GM23338 (cell line): ENCODE measurements at regions not wholly inside any gene's neighbourhood (a gene's known extent, or its start where the extent isn't known, plus 50 kb on each side); places are given as distances from the start of the nearest gene placed in this dataset.

Experiments
- ATAC-seq: fragments of 200-7000 bp; cut with Tn5 transposase; 3 replicates; pipeline ENCODE4 v1.9.1; 2020
- DNase-seq: peaks from one replicate; pipeline ENCODE4 v3.0.0-alpha.2; 2015; ENCODE audit warnings: low spot score
- H2AFZ ChIP-seq: fragments of 200-600 bp; sonication (generic); 2 replicates; pipeline ENCODE4 v1.8.0; 2016; ENCODE audit warnings: antibody characterized with exemption, mild to moderate bottlenecking, moderate library complexity
- H3F3A ChIP-seq: fragments of 200-600 bp; sonication (generic); replicated peaks from 2 replicates; pipeline ENCODE4 v1.8.0; 2017; ENCODE audit warnings: antibody characterized with exemption, mixed run types, low read depth
- H3K27ac ChIP-seq: fragments of 200-600 bp; sonication (generic); 2 replicates; pipeline ENCODE4 v1.6.1; 2016; ENCODE audit warnings: low read depth
- H3K27me3 ChIP-seq: fragments of 200-600 bp; sonication (generic); 2 replicates; pipeline ENCODE4 v1.8.0; 2016; ENCODE audit warnings: mild to moderate bottlenecking, mixed run types, moderate library complexity; ENCODE audit not compliant: insufficient read depth
- H3K36me3 ChIP-seq: fragments of 200-600 bp; sonication (generic); 2 replicates; pipeline ENCODE4 v1.8.0; 2016; ENCODE audit warnings: mild to moderate bottlenecking; ENCODE audit not compliant: insufficient read depth
- H3K4me1 ChIP-seq: fragments of 200-600 bp; sonication (generic); 2 replicates; pipeline ENCODE4 v1.8.0; 2016; ENCODE audit warnings: mild to moderate bottlenecking, moderate library complexity; ENCODE audit not compliant: insufficient read depth
- H3K4me2 ChIP-seq: fragments of 200-600 bp; sonication (generic); 2 replicates; pipeline ENCODE4 v1.7.1; 2017; ENCODE audit warnings: mixed run types
- H3K4me3 ChIP-seq: fragments of 200-600 bp; sonication (generic); 2 replicates; pipeline ENCODE4 v1.6.1; 2016; ENCODE audit warnings: mixed run types
- H3K79me2 ChIP-seq: fragments of 200-600 bp; sonication (generic); replicated peaks from 2 replicates; pipeline ENCODE4 v1.8.0; 2017; ENCODE audit warnings: mild to moderate bottlenecking; ENCODE audit not compliant: insufficient read depth
- H3K9me2 ChIP-seq: fragments of 200-600 bp; sonication (generic); 2 replicates; pipeline ENCODE4 v1.8.0; 2017; ENCODE audit not compliant: insufficient read depth
- H4K20me1 ChIP-seq: fragments of 200-600 bp; sonication (generic); replicated peaks from 2 replicates; pipeline ENCODE4 v1.8.0; 2017; ENCODE audit warnings: mild to moderate bottlenecking; ENCODE audit not compliant: insufficient read depth
- H3K27ac Mint-ChIP-seq: 2 replicates; pipeline ENCODE4 v1.8.0; 2020; ENCODE audit warnings: inconsistent platforms, mild to moderate bottlenecking, moderate library complexity, mixed read lengths
- H3K27me3 Mint-ChIP-seq: 3 replicates; pipeline ENCODE4 v1.8.0; 2022; ENCODE audit warnings: low read depth, mild to moderate bottlenecking, moderate library complexity, mixed read lengths, inconsistent platforms; ENCODE audit not compliant: insufficient read depth, poor library complexity
- H3K36me3 Mint-ChIP-seq: 3 replicates; pipeline ENCODE4 v1.8.0; 2021; ENCODE audit warnings: low read depth, mild to moderate bottlenecking, inconsistent platforms, moderate library complexity, mixed read lengths
- H3K4me1 Mint-ChIP-seq: 3 replicates; pipeline ENCODE4 v1.8.0; 2020; ENCODE audit warnings: mild to moderate bottlenecking, inconsistent platforms, mixed read lengths
- H3K4me3 Mint-ChIP-seq: 3 replicates; pipeline ENCODE4 v1.8.0; 2021; ENCODE audit warnings: moderate library complexity, mild to moderate bottlenecking, inconsistent platforms, mixed read lengths
- H3K9me3 Mint-ChIP-seq: 3 replicates; pipeline ENCODE4 v1.8.0; 2020; ENCODE audit warnings: moderate library complexity, mild to moderate bottlenecking, inconsistent platforms, mixed read lengths
- CREB1 ChIP-seq: fragments of 250-450 bp; sonication (Bioruptor Pico); IDR thresholded peaks from 2 replicates; pipeline ENCODE4 v1.5.0; 2020; ENCODE audit warnings: low read depth, mild to moderate bottlenecking, moderate library complexity
- ETS1 ChIP-seq: IDR thresholded peaks from 2 replicates; pipeline ENCODE4 v1.6.1; 2016; ENCODE audit warnings: antibody characterized with exemption
- EZH2 ChIP-seq: fragments of 200-600 bp; sonication (generic); IDR thresholded peaks from one replicate; pipeline ENCODE4 v1.8.0; 2017; ENCODE audit warnings: antibody characterized with exemption, mild to moderate bottlenecking, low read depth; ENCODE audit not compliant: unreplicated experiment
- JUNB ChIP-seq: IDR thresholded peaks from one replicate; pipeline ENCODE4 v1.6.1; 2016; ENCODE audit warnings: antibody characterized with exemption; ENCODE audit not compliant: unreplicated experiment
- NANOG ChIP-seq: IDR thresholded peaks from 2 replicates; pipeline ENCODE4 v1.6.1; 2016; ENCODE audit warnings: antibody characterized with exemption, borderline replicate concordance
- STAT1 ChIP-seq: IDR thresholded peaks from one replicate; pipeline ENCODE4 v1.6.1; 2016; ENCODE audit warnings: antibody characterized with exemption; ENCODE audit not compliant: unreplicated experiment
- ZNF114 ChIP-seq: fragments of 250-450 bp; sonication (Bioruptor Pico); IDR thresholded peaks from 2 replicates; pipeline ENCODE4 v1.5.0; 2020; ENCODE audit warnings: mild to moderate bottlenecking, moderate library complexity
- TF ChIP-seq, protein P1 (sequence below): fragments of 250-450 bp; sonication (Bioruptor Pico); IDR thresholded peaks from 2 replicates; pipeline ENCODE4 v1.5.0; 2020; ENCODE audit warnings: mild to moderate bottlenecking, moderate library complexity

GRCh38 chr2:20930928-20931327 lies 108.0 kb upstream of the LDAH start (continued):
- TF ChIP-seq, protein P1, sequence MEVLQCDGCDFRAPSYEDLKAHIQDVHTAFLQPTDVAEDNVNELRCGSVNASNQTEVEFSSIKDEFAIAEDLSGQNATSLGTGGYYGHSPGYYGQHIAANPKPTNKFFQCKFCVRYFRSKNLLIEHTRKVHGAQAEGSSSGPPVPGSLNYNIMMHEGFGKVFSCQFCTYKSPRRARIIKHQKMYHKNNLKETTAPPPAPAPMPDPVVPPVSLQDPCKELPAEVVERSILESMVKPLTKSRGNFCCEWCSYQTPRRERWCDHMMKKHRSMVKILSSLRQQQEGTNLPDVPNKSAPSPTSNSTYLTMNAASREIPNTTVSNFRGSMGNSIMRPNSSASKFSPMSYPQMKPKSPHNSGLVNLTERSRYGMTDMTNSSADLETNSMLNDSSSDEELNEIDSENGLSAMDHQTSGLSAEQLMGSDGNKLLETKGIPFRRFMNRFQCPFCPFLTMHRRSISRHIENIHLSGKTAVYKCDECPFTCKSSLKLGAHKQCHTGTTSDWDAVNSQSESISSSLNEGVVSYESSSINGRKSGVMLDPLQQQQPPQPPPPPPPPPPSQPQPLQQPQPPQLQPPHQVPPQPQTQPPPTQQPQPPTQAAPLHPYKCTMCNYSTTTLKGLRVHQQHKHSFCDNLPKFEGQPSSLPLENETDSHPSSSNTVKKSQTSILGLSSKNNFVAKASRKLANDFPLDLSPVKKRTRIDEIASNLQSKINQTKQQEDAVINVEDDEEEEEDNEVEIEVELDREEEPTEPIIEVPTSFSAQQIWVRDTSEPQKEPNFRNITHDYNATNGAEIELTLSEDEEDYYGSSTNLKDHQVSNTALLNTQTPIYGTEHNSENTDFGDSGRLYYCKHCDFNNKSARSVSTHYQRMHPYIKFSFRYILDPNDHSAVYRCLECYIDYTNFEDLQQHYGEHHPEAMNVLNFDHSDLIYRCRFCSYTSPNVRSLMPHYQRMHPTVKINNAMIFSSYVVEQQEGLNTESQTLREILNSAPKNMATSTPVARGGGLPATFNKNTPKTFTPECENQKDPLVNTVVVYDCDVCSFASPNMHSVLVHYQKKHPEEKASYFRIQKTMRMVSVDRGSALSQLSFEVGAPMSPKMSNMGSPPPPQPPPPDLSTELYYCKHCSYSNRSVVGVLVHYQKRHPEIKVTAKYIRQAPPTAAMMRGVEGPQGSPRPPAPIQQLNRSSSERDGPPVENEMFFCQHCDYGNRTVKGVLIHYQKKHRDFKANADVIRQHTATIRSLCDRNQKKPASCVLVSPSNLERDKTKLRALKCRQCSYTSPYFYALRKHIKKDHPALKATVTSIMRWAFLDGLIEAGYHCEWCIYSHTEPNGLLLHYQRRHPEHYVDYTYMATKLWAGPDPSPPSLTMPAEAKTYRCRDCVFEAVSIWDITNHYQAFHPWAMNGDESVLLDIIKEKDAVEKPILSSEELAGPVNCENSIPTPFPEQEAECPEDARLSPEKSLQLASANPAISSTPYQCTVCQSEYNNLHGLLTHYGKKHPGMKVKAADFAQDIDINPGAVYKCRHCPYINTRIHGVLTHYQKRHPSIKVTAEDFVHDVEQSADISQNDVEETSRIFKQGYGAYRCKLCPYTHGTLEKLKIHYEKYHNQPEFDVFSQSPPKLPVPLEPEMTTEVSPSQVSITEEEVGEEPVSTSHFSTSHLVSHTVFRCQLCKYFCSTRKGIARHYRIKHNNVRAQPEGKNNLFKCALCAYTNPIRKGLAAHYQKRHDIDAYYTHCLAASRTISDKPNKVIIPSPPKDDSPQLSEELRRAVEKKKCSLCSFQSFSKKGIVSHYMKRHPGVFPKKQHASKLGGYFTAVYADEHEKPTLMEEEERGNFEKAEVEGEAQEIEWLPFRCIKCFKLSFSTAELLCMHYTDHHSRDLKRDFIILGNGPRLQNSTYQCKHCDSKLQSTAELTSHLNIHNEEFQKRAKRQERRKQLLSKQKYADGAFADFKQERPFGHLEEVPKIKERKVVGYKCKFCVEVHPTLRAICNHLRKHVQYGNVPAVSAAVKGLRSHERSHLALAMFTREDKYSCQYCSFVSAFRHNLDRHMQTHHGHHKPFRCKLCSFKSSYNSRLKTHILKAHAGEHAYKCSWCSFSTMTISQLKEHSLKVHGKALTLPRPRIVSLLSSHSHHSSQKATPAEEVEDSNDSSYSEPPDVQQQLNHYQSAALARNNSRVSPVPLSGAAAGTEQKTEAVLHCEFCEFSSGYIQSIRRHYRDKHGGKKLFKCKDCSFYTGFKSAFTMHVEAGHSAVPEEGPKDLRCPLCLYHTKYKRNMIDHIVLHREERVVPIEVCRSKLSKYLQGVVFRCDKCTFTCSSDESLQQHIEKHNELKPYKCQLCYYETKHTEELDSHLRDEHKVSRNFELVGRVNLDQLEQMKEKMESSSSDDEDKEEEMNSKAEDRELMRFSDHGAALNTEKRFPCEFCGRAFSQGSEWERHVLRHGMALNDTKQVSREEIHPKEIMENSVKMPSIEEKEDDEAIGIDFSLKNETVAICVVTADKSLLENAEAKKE (CRISPR knock-in tag), result no peak
- TF ChIP-seq ZNF114 (CRISPR knock-in tag) (no peak), JUNB (no peak), NANOG (no peak), ETS1 (no peak)

GRCh38 chr2:20929721-20930120 lies 106.8 kb upstream of the LDAH start:
- H3K4me1 ChIP-seq, result no peaks in the 10 kb centered on the region
- H3K36me3 Mint-ChIP-seq, result peaks cover 13% of the 10 kb centered on the region; the same call in 2 of the 3 replicates
- H3K9me3 Mint-ChIP-seq, result peaks cover 44% of the 10 kb centered on the region
- ATAC-seq (no peak), DNase-seq (no peak)
- no peaks in the 10 kb centered on the region for H3K79me2 ChIP-seq
- no peaks in the 10 kb centered on the region for H3F3A ChIP-seq
- H3K27me3 ChIP-seq, result no peaks in the 10 kb centered on the region
- H3K4me3 ChIP-seq, result no peak overlapping the region
- no peak overlapping the region for H3K27ac Mint-ChIP-seq
- H3K27ac ChIP-seq, result no peak overlapping the region
- H2AFZ ChIP-seq, result no peak overlapping the region
- no peak overlapping the region for H3K4me2 ChIP-seq
- no peaks in the 10 kb centered on the region for H3K9me2 ChIP-seq
- H3K4me1 Mint-ChIP-seq, result no peaks in the 10 kb centered on the region; the same call in 2 of the 3 replicates
- H3K36me3 ChIP-seq, result no peaks in the 10 kb centered on the region
- no peak for TF ChIP-seq CREB1
- no peak for TF ChIP-seq STAT1
- TF ChIP-seq EZH2, result no peak
- H4K20me1 ChIP-seq, result no peaks in the 10 kb centered on the region
- H3K27me3 Mint-ChIP-seq, result peaks cover 3% of the 10 kb centered on the region
- no peak overlapping the region for H3K4me3 Mint-ChIP-seq
